ENCODE measurements at regions not wholly inside any gene's neighbourhood (a gene's known extent, or its start where the extent isn't known, plus 50 kb on each side); places are given as distances from the start of the nearest gene placed in this dataset.

GRCh38 chr1:220956501-220957232, 77.4 kb downstream of the HLX start:
- H3K4me3 ChIP-seq (replicated peaks; ENCODE audit: low read depth, low read length) = no peak overlapping the region
- peak; percentile 54 for DNase-seq (ENCODE audit: low read depth)
- TF ChIP-seq CTCF (IDR thresholded peaks at IDR 0.05; ENCODE audit: low read length, missing control alignments) = no peak

- TF ChIP-seq CTCF (IDR thresholded peaks at IDR 0.05; ENCODE audit: low read length, missing control alignments) = no peak
- DNase-seq (ENCODE audit: low read depth) = peak; percentile 92
- H3K4me3 ChIP-seq (replicated peaks; ENCODE audit: low read depth, low read length) = no peak overlapping the region
Measured at GRCh38 chr1:220957233-220957605, 78.0 kb downstream of the HLX start.

- no peak for TF ChIP-seq CTCF (IDR thresholded peaks at IDR 0.05; ENCODE audit: low read length, missing control alignments)
- H3K4me3 ChIP-seq (replicated peaks; ENCODE audit: low read depth, low read length) = no peak overlapping the region
- DNase-seq (ENCODE audit: low read depth) = no peak
Measured at GRCh38 chr1:220958234-220958633, 79.0 kb downstream of the HLX start.

- peak; percentile 89 for DNase-seq (ENCODE audit: low read depth)
- no peak for TF ChIP-seq CTCF (IDR thresholded peaks at IDR 0.05; ENCODE audit: low read length, missing control alignments)
- H3K4me3 ChIP-seq (replicated peaks; ENCODE audit: low read depth, low read length) = no peak overlapping the region
Measured at GRCh38 chr1:220962031-220962751, 82.9 kb downstream of the HLX start.

- H3K4me3 ChIP-seq (replicated peaks; ENCODE audit: low read depth, low read length) = no peak overlapping the region
- no peak for DNase-seq (ENCODE audit: low read depth)
- TF ChIP-seq CTCF (IDR thresholded peaks at IDR 0.05; ENCODE audit: low read length, missing control alignments) = no peak
Measured at GRCh38 chr1:220966041-220966440, 86.8 kb downstream of the HLX start.

GRCh38 chr1:220966473-220966872, 87.2 kb downstream of the HLX start:
- H3K4me3 ChIP-seq (replicated peaks; ENCODE audit: low read depth, low read length) = no peak overlapping the region
- TF ChIP-seq CTCF (IDR thresholded peaks at IDR 0.05; ENCODE audit: low read length, missing control alignments) = no peak
- no peak for DNase-seq (ENCODE audit: low read depth)

All from fibroblast of pulmonary artery (primary cell).